Anterior cingulate cortex (tissue), 58 donors: ENCODE measurements at regions not wholly inside any gene's neighbourhood (a gene's known extent, or its start where the extent isn't known, plus 50 kb on each side); places are given as distances from the start of the nearest gene placed in this dataset.

Source experiments
- DNase-seq, 58 donors: peaks; one replicate each; lab custom pipeline; 2025; lab: John Stamatoyannopoulos, UW

DNA sequence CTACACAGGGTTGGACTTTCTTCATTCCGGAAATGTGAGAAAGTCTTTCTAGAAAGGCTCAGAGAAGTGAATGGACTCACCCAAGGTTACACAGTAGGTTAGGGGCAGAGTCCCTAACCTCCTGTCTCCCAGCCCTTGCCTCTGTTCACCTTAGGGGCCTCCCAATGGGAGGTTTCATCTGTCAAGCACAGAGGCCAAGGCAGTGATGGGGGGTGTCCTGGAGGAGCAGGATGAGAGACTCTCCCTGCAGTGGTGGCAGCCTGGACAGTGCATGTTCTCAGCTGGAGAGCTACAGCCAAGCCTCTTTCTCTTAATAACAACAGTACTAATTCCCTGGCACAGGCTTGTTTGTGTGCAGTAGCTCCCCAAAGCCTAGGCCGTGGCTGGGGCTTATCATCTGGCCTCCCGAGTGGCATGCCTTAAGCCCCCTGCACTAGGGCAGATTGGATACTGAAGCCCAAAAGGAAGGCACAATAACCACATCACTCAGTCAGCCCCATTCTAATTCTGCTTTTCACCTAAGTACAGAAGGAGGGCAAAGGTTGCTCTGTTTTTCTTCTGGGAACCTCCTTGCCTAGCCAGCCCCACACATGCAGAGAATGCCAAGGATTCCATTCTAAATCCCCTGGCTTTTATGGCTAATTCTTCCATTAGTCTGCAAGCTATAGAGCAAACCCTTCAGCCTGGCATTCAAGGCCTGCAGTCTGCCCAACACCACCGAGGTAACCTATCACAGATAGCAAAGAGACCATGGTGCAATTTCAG, 50.2 kb upstream of the XPA start:
- DNase-seq, result no peak

DNA sequence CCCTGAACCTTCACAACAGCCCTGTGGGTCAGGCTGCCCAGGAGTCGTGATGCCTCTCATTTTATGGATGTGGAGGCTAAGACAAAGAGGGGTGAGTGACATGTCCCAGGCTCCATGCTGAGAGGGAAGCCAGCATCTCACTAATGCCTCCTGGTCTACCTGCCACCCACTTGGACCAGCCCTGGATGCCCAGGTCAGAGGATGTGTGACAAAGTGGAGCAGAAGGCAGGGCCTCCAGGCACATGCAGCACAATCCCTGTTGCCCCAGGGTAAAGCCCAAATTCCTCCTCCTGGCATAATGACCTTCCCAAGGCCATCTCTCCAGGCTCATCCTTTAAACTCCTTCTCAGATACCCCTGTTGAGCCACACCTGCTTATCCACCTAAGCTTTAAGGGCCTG, 51.4 kb upstream of the XPA start:
- DNase-seq, result no peak

DNA sequence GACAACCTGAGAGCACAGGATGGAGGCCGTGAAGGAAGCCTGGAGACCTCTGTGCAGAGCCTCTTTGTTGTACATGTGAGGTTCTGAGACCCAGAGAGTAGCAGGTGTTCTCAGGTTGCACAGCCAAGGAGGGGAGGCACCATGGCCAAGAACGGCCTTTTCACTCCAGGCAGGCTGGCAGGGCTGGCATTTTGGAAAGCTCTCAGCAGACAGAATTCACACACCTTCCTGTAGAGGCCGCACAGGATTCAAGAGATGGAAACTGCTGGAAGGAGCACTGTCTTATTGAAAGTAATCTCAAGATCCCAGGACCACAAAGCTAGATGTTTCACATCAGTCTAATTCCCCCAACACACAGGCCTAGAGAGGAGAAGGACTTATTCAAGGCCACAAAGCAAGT, 52.8 kb upstream of the XPA start:
- DNase-seq, result no peak

DNA sequence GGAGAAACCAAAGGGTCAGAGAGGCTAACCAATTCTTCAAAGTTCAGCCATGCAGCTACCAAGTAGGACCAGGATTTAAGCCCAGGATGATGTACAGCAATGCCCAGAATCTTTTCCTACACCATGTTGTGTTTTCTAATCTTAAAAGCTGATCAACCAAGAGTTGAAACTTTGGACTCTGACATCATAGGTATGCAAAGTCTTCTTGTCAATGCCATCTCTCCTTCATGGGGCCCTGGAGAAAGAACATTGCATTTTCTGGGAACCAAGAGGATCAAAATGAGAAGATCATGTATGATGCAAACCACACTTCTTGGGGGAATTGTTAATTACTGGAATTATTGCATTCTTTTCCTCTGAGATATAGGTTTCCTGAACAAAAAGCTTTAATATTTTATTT, 54.4 kb upstream of the XPA start:
- no peak for DNase-seq

DNA sequence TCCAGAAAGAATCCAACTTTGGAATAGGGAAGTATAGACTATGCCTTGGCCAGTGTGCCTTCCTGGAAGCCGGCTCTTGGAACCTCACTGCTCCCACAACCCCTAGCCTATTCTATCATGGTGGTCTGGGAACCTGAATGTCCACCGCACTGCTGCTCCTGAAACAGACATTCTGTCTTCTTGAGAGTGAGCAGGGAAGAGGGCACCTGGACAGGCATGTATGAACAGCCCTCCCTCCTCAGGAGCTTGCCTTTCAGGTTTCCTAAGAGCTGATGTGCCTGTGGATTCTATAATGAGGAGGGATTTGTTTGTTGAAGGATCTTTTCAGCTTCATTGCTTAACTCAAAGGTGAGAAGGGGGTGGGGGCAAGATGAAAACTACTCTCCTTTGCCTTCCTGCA, 55.1 kb upstream of the XPA start:
- no peak for DNase-seq

DNA sequence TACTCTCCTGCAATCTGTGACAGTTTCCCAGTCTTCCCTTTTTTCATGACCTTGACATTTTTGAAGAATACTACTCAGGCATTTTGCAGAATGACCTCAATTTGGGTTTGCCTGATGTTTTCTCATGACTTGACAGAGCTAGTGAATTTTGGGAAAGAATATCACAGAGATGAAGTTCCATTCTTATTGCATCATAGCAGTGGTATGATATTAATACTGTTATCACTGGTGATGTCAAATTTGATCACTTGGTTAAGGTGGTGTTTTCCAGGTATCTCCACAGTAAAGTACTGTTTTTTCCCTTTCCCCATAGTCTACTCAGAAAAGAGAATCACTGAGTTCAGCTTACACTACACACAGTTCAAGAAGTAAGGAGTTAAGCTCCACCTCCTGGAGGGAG, 56.2 kb upstream of the XPA start:
- no peak for DNase-seq

DNA sequence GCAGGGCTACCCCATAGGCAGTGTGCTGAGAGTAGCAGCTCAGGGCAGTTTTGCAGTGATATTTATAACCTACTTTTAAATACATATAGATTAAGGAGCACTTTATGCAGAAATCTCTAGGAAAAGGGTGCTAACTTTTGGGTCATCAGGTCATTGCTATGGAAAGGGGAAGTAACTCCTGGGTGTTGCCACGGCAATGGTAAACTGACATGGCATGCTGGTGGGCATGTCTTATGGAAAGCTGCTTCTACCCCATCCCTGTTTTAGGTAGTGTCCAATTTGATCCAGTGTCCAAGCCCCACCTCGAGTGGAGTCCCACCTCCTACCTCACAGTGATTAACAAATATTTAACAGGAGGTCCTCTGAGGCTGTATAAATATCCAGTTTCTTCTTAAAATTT, 56.8 kb upstream of the XPA start:
- no peak for DNase-seq

DNA sequence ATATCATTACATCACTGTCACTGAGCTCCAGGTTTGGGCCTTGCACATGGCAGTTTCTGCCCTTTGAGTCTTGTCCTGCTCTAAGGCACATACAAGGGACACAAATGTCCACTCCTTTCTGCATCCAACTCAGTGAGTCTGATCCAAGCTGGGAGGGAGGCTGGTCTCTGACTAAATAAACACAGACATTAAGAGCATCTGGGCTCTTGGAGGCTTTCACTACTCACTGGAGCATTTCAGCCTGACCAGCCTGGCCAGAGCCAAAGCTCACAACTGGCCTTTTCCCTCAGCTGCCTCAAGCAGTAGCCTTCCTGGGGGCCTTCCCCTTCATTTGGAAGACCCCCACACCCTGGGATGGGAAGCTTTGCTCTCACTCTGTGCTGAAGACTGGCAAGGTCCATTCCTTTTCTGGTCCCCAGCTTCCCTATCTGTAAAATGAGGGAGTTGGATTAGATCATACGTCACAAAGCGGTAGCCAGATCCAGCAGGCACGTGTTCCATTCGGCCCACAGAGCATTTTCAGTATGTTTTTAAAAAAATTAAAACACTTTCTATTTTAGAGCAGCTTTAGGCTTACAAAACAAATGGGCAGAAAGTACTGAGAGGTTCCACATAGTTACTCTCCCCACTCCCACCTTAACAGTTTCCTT, 58.6 kb upstream of the XPA start:
- no peak for DNase-seq

DNA sequence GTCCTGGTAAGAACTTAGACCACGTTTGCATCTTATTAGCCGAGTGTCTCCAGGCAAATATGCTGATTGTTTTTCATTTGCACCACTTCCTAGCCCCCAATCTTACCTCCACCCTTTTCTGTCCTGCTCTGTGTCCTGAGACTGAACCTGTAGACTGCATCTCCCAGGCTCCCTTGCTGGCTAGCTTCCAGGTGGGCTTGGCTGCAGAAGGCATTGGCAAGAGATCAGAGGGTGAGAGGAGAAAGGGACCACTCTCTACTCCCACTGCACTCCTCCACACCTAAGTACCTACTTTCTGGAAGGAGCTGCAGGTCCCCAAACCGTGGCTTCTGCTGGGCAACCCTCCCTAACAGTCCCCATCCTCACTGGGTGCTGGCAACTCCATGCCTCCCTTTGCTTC, 59.9 kb upstream of the XPA start:
- no peak for DNase-seq

DNA sequence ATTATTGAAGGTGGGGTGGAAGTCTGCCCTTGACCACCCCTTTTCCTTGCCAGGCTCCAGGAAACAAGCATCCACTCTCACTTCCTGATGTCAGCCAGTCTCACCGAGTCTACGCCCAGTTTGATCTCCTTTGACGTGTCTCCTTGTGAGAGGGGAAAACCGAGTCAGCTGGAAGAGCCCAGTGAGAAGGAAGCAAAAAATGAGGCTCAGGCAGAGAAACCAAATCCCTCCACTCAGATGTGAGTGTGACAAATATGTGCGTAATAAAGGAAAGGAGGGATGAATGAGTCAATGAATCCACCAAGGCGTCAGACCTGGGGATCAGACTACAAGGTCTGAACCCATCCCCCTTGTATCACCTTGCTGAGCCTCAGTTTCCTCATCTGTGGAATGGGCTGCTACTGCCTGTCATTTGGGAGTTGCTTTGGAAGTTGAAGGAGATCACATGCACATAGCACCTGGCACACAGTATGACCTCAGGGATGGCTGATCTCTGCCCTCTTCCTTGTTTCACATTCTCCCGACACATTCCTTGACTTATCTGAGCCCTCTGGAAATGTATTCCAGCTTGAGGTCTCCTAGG, 61.3 kb upstream of the XPA start:
- no peak for DNase-seq

DNA sequence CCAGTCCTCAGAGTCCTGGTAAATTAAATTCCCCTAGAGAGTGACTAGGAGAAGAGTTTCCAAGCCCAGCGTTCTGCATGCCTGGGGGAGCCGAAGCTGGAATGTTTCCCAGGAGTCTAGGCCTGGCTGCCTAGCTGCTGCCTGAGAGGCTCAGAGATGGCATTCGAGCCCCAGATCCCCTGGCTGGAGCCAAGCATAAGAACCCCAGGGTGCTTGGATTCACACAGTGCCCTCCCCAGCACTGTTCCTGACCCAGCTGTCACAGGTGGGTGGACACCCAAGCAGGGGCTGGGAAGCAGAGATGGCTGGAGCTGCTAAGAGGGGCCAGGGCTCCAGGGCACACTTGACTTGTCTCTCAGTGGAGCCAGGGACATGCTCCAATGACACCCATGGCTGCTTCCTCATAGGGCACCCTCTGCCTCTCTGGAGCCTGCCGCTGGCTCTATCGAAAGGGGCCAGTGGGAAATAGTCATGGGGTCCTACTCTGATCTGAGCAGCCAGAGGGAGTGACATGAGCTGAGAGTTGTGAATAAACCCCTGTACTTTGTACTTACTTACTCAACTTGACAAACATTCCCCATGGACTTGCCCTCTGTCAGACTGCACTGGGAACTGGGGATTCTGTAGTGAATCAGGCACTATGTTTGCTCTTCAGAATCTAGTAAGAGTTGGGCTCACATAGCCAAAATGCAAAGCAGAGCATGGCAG, 62.6 kb upstream of the XPA start:
- peak in 32 of 58 donors; percentile 2 to 61 (median 21) for DNase-seq

DNA sequence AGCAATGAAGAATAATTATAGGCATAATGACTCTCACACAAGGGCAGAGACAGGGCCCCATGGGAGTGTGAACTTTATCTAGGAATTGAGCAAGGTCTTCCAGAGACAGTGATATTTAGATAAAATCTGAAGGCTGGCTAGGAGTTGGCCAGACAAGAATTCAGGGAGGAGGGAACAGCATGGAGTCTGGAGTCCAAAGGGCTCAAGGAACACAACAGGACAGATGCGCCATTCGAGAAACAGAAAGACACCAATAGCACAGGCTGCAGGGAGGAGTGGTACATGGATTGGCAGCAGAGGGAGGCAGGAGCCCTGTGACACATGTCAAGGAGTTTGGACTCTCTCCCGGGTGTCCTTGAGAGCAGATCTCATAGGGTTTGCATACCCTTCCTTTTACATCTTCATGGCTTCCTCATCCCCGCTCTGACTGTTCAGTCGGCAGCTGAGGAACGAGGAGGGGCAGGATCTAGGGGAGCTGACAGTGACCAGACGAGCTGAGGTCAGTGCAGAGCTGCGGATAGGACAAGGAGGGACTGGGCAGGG, 64.0 kb upstream of the XPA start:
- no peak for DNase-seq

DNA sequence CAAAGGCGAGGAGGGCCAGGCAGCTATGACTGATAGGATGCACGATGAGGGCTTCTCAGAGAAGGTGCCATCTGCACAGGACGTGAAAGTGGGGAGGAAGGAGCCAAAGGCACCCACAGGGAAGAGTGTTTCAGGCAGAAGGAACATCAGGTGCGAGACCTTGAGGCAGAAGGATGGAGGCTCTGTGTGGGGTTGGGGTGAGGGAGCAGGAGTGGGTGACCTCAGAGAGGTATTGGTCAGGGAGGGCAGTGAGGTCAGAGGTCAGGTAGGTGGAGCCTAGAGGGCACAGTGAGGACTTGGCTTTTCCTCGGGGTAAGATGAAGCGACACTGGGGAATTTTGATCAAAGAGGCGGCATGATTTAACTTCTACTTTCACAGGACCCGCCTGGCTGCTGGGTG, 64.7 kb upstream of the XPA start:
- no peak for DNase-seq

DNA sequence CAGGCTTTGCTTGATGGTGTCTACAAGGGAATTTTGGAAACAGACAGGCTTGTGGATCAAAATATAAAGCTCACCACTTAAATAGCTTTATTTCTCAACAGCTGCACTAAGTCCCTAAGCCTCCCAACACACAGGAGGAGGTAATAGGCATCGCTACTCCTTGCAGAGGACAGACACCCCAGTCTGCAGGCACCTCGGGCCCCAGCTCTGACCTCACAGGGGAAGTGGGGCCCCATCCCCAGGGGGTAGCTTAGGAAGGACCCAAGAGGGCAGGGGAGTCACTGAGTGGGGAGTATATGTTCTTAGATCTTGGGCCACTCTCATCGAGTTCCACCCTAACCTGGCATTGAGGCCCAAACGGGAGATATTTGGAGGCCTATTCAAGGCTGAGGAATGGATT, 66.7 kb upstream of the XPA start:
- no peak for DNase-seq

DNA sequence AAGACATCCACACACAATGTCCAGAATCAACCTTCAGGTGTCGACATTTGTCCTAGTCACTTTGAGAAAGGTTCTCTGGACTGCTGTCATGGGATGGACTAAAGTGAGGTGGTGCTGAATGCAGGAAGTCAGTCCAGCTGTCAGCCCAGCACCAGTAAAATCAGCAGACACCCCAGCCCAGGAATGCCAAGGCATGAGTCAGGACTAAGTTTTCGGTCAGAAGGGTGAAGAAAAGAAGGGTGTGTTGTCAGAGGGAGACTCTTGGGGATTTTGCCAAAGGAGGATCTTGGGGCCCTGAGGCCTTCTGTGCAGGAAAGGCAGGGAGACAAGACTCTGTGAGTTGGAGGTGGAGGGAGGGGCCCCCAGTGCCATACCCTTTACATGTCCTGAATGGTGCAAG, 69.0 kb upstream of the XPA start:
- DNase-seq, result no peak

DNA sequence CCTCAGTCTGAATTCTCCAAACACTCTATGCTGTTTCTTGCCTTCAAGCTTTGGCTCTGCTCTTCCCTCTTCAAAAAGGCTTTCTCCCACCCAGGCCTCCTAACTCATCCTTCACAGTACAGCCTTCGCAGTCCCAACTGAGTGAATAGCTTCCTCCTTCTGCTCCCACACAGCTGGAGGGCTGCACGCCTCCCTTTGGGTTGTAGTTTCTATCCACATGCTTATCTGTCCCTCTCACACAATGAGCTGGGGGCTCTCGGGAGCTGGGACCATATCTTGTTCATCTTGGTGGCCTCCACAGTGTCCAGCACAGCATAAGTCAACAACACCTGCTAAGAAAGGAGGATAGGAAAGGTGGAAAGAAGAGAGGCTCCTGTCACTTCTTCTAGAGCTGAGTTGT, 69.5 kb upstream of the XPA start:
- no peak for DNase-seq

DNA sequence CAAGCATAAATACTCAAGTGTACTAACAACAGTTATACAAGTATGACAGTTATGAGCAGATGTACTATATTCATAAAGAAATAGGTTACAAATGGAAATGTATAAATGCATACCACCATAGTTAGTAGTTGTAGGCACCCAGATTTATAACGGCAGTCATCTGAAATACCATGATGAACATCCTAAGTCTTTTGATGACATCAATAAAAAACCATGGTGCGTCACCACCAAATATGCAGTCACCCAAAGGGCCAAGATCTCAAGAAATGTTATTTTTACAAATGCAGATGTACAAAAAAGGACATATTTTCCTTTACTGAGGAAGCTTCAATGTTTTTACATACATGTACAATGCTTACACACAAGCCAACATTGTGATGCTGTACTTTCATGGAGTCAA, 70.8 kb upstream of the XPA start:
- DNase-seq, result no peak

DNA sequence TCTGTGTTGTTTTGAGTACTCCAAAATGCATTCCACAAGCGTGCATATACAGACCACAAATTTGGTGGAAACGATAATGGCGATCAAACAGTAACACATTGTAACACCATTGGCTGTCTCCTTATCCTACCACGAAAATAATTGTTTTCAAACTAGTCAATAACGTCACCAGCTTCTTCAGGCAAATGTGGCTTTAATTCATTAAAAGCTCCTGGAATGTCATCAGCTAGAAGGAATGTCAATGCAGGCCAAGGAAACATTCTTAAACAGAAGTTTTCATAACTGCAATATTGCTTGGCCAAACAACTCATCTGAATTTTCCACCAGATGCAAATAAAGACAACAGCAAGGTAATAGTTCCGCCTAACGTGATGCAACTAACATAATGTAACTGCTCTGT, 71.6 kb upstream of the XPA start:
- DNase-seq, result no peak

DNA sequence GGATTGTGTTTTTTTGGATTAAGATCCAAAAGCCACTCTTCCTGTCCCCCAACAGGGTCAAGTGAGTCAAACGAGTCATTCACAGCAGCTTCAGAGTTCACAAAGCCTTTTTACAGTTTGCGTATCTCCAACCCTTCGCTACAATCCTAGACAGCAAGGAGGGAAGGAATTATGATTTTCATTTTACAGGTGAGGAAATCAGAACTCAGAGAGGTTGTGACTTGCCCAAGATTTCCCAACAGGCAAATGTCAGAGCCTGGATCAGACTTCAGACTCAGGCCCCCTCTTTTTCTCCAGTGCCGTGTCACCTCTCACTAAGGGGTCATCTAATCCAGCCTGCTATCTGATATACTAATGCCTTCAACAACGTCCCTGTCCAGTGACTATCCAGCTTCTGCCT, 72.1 kb upstream of the XPA start:
- DNase-seq, result no peak

DNA sequence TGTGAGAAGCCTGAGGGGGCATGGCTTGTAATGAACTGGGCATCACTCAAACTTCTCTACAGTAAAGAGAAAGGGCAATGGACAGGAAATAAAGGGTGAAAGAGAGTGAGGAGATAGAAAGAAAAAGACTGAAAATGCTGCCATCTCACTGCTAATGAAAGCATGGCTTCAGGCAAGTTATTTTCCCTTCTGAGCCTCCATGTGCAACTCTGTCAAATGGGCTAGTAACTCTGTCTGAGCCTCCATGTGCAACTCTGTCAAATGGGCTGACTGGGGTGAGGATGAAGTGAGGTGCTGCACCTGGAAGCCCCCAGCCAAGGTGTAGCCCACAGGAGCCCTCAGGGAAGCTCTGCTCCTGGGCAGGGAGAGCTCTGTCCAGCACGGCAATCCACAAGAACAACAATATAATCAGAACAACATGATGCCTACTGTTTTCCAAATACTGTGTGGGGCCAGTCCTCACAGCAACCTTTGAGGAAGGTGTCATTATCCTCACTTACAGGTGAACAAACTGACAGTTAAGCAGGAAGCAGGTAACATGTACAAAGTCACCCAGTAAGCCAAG, 73.8 kb upstream of the XPA start:
- DNase-seq, result no peak

DNA sequence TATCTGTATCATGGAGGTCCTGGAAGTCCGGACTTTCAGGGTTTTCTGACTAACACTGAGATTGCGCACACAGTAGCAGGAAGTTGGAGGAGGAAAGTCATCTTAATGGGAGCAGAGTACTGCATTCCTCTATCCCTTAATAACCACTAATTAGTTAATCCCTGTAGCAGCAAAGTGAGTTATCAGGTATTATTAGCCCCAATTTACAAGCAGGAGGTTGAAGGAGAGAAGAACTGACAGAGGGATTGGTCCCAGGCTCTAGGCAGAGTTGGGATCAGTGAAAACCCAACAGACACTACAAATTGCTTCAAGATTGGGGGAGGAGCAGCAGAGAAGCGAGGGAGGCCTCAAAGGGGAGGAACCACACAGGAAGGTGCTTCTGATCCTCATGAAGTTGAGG, 74.5 kb upstream of the XPA start:
- no peak for DNase-seq
